HG02610 (cell line): ENCODE measurements at regions not wholly inside any gene's neighbourhood (a gene's known extent, or its start where the extent isn't known, plus 50 kb on each side); places are given as distances from the start of the nearest gene placed in this dataset.
"Not testable (repeated sequence)": the region's sequence is repeated elsewhere in the genome, so short reads cannot be mapped to it uniquely, and the experiment has no call there.

ENCODE experiments used
- ATAC-seq: cut with Tn5 transposase; IDR thresholded peaks from one replicate; pipeline ENCODE4 v1.9.1; 2021; ENCODE audit warnings: mild to moderate bottlenecking, moderate library complexity; ENCODE audit not compliant: unreplicated experiment

GRCh38 chr9:25472085-25472607 is 206.1 kb downstream of the TUSC1 start:
- no peak for ATAC-seq

GRCh38 chr9:25461416-25461815 is 216.8 kb downstream of the TUSC1 start:
- ATAC-seq = no peak

- no peak for ATAC-seq
These were observed 224.4 kb downstream of the TUSC1 start for GRCh38 chr9:25453875-25454274.

GRCh38 chr9:25449503-25449902 is 228.7 kb downstream of the TUSC1 start:
- no peak for ATAC-seq

GRCh38 chr9:25445721-25446120 is 232.5 kb downstream of the TUSC1 start:
- not testable (repeated sequence) for ATAC-seq

GRCh38 chr9:25442526-25442925 is 235.7 kb downstream of the TUSC1 start:
- no peak for ATAC-seq

- no peak for ATAC-seq
These were observed 250.3 kb downstream of the TUSC1 start for GRCh38 chr9:25427898-25428297.

GRCh38 chr9:25427290-25427689 is 251.0 kb downstream of the TUSC1 start:
- ATAC-seq = no peak

- no peak for ATAC-seq
These were observed 256.7 kb downstream of the TUSC1 start for GRCh38 chr9:25421560-25421959.

- no peak for ATAC-seq
These were observed 259.3 kb downstream of the TUSC1 start for GRCh38 chr9:25418974-25419373.

- ATAC-seq = no peak
These were observed 262.5 kb downstream of the TUSC1 start for GRCh38 chr9:25415718-25416117.

- no peak for ATAC-seq
These were observed 265.6 kb downstream of the TUSC1 start for GRCh38 chr9:25412646-25413045.

GRCh38 chr9:25397746-25398145 is 280.5 kb downstream of the TUSC1 start:
- ATAC-seq = no peak

- ATAC-seq = no peak
These were observed 281.4 kb downstream of the TUSC1 start for GRCh38 chr9:25396828-25397227.

GRCh38 chr9:25381141-25381540 is 297.1 kb downstream of the TUSC1 start:
- ATAC-seq = no peak

- no peak for ATAC-seq
These were observed 301.2 kb downstream of the TUSC1 start for GRCh38 chr9:25377039-25377438.

GRCh38 chr9:25374281-25374680 is 304.0 kb downstream of the TUSC1 start:
- no peak for ATAC-seq

GRCh38 chr9:25366906-25367305 is 311.3 kb downstream of the TUSC1 start:
- no peak for ATAC-seq

- no peak for ATAC-seq
These were observed 324.5 kb downstream of the TUSC1 start for GRCh38 chr9:25353783-25354182.

- no peak for ATAC-seq
These were observed 328.2 kb downstream of the TUSC1 start for GRCh38 chr9:25350011-25350410.

GRCh38 chr9:25322142-25322541 is 356.1 kb downstream of the TUSC1 start:
- ATAC-seq = no peak

GRCh38 chr9:25310961-25311360 is 367.3 kb downstream of the TUSC1 start:
- ATAC-seq = no peak

- no peak for ATAC-seq
These were observed 369.7 kb downstream of the TUSC1 start for GRCh38 chr9:25308549-25308948.

- no peak for ATAC-seq
These were observed 375.6 kb downstream of the TUSC1 start for GRCh38 chr9:25302601-25303000.
